Cardiac fibroblast (primary cell): ENCODE measurements at regions not wholly inside any gene's neighbourhood (a gene's known extent, or its start where the extent isn't known, plus 50 kb on each side); places are given as distances from the start of the nearest gene placed in this dataset.
A peak's percentile ranks its signal among the peaks of the same experiment; 100 is the strongest.

Source experiments
- DNase-seq, 2 donors: peaks; one replicate each; pipeline versions ENCODE4 v3.0.0 to v3.0.0-alpha.2; 2010; ENCODE audit warnings: low read depth in 2 of 2
- H3K4me3 ChIP-seq, 2 donors: replicated peaks in 1 of 2; 1 replicate in 1 of 2; 2 replicates in 1 of 2; pipeline ENCODE4 v1.5.1; 2011; ENCODE audit warnings: low read depth in 2 of 2, low read length in 2 of 2, mild to moderate bottlenecking in 2 of 2, moderate library complexity in 1 of 2
- TF ChIP-seq, protein P1 (sequence below): IDR thresholded peaks from one replicate; pipeline ENCODE4 v1.5.1; 2011; ENCODE audit warnings: low read depth, mild to moderate bottlenecking, low read length, inconsistent platforms

DNA sequence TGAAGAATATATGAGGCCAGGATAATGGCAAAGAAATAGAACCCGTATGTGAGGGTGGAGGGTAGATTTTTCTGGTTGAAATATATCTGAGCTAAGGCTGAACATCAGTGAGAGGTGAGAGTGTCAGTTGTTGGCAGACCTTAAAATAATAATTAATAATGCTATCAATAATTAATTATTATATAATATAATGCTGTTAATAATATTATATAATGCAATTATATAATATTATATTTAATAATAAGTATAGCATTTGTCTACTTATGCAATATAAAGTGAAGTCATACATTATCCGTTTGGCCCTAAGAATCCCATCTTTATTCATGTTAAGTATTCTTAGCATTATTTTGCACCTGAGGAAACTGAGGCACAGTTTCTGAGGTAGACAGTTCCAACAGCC lies 269.9 kb upstream of the FZD8 start:
- TF ChIP-seq, protein P1, sequence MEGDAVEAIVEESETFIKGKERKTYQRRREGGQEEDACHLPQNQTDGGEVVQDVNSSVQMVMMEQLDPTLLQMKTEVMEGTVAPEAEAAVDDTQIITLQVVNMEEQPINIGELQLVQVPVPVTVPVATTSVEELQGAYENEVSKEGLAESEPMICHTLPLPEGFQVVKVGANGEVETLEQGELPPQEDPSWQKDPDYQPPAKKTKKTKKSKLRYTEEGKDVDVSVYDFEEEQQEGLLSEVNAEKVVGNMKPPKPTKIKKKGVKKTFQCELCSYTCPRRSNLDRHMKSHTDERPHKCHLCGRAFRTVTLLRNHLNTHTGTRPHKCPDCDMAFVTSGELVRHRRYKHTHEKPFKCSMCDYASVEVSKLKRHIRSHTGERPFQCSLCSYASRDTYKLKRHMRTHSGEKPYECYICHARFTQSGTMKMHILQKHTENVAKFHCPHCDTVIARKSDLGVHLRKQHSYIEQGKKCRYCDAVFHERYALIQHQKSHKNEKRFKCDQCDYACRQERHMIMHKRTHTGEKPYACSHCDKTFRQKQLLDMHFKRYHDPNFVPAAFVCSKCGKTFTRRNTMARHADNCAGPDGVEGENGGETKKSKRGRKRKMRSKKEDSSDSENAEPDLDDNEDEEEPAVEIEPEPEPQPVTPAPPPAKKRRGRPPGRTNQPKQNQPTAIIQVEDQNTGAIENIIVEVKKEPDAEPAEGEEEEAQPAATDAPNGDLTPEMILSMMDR = no peak
- no peak for DNase-seq
- no peak overlapping the region for H3K4me3 ChIP-seq

DNA sequence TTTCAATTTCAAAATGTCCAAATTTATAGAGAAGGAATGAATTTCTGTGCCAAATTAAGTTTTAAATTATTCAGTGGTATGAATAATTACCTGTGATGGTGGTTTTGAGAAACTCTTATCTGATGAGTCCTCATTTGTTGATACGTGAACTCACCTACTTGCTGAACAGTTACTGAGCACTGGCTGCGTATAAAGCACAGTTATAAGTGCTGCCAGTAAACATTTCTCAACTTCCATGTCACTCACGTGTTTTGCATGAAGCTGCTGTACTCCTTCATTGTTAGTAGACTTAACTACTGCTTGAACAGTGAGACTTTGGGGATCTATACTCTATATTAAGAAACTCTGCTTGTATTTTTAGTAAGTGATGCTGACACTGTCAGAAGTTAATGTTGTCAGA lies 269.1 kb upstream of the FZD8 start:
- no peak overlapping the region for H3K4me3 ChIP-seq
- TF ChIP-seq, protein P1 = no peak
- DNase-seq = no peak

DNA sequence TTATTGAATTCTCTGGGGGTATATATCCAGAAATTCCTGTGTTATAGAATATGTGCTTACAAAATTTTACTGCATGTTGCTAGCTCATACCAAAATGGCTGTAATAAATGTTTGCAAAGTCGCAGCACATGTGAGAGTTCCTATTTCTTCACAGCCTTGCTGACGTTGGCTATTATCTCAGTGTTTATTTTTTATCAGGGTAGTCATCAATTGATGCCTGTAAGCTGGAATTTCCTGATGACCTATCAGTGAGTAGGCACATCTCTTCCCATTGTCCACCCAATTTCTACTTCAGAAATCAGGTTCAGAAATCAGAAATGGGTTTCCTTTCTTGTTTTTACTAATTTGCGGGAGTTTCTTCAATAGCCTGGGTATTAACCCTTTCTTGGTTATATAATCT lies 268.1 kb upstream of the FZD8 start:
- DNase-seq = peak; percentile 25 to 83
- no peak overlapping the region for H3K4me3 ChIP-seq
- TF ChIP-seq, protein P1 = no peak

DNA sequence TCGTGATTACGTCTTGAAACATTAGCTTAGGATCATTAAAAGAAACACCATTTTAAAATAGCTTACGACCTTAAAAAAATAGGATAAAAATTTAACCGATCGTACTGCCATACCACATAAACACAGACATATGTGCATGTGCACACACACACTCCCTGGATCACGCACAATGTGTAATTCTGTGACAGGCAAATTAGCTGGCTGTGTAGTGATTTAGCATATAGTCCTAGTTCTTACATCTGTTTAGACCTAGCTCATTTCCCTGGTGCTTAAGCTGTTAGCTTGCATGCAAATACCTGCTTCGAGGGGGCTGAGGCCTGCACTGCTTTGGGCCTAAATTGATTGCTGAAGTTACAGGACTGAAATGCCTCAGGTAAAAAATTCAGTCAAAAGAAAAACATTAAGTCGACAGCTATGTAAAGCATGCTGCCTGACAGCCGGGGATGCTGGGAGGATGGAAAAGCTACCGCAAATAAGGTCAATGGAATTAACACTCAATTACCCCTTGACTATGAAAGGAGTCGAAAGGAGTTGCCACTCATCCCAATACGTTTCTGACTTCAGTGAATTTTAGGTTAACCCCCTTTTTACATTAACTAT lies 267.1 kb upstream of the FZD8 start:
- no peak for DNase-seq
- no peak overlapping the region for H3K4me3 ChIP-seq
- TF ChIP-seq, protein P1 = no peak

DNA sequence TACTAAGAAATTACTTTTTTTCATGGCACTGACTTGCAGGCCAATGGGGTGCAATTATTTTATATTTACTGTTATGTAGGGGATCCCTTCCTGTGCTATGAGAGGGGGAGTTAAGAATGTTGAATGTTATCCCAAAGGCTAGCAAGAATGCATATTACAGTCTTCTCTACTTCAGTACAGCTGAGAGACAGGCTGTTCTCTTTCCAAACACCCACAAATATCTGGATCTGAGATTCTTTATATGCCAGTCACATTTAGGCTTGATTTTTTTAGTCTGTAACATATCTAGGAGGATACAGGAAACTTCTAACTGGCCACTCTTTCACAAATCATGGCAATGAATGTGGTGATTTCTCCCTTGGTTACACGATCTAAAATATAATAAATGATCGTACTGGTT lies 266.4 kb upstream of the FZD8 start:
- TF ChIP-seq, protein P1 = no peak
- H3K4me3 ChIP-seq = no peak overlapping the region
- DNase-seq = peak in 1 of 2 donors; percentile 14

DNA sequence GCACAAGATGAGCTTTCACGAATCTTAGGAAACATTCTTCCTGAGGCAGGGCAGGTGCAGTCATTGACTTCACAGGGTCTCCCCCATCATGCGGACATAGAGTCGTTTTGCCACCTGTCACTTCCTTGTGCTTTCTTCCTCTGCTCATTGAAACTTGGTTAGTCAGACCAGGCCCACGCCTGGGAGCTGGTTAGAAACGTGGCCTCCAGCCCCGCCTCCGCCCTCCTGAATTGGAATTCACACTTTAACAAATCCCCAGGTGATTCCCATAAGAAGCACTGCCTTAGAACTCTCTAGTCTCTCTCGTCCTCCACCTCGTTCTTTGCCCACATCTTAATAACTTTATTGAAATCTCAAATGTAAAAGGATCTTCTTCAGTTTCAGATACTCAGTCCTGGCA lies 265.5 kb upstream of the FZD8 start:
- DNase-seq = no peak
- TF ChIP-seq, protein P1 = no peak

DNA sequence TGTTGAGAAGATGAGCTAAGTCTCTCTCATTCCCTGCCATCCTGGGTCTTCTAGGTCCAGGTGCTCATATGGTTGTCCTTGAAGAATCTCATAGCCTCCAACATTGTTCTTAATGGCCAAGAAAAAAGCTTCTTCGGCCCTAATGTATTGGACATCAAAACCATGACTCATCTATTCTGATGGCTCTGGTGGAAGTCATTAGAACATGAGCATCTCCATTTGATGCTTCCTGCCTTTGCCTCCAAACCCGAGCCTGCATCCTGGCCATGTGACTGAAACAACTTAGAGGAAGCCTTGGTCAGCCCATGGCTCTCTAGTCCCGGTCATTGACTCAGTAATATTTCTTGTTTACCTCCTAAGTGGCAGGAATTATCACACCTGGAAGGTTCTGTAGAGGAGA lies 264.1 kb upstream of the FZD8 start:
- no peak overlapping the region for H3K4me3 ChIP-seq
- no peak for DNase-seq
- TF ChIP-seq, protein P1 = no peak

More for the DNA sequence above, 265.5 kb upstream of the FZD8 start:
- H3K4me3 ChIP-seq = no peak overlapping the region
